ENCODE measurements at regions not wholly inside any gene's neighbourhood (a gene's known extent, or its start where the extent isn't known, plus 50 kb on each side); places are given as distances from the start of the nearest gene placed in this dataset.

GRCh38 chr6:95517568-95517967, 59.8 kb upstream of the MANEA start:
- no peaks in the 10 kb centered on the region for H3K4me1 Mint-ChIP-seq (ENCODE audit: low read depth)
- H3K9me3 Mint-ChIP-seq = no peaks in the 10 kb centered on the region
- H3K27ac Mint-ChIP-seq = no peak overlapping the region
- DNase-seq = no peak
- H3K36me3 Mint-ChIP-seq (ENCODE audit: insufficient read depth in 2 of 2) = no peaks in the 10 kb centered on the region
- H3K27me3 Mint-ChIP-seq (ENCODE audit: low read depth) = peaks cover 5% of the 10 kb centered on the region
- no peak overlapping the region for H3K4me3 Mint-ChIP-seq
- no peak for ATAC-seq (replicated peaks in 1 of 2)

GRCh38 chr6:95518630-95519227, 58.6 kb upstream of the MANEA start:
- no peaks in the 10 kb centered on the region for H3K36me3 Mint-ChIP-seq (ENCODE audit: insufficient read depth in 2 of 2)
- ATAC-seq (replicated peaks in 1 of 2) (no peak), DNase-seq (no peak)
- no peaks in the 10 kb centered on the region for H3K4me1 Mint-ChIP-seq (ENCODE audit: low read depth)
- no peaks in the 10 kb centered on the region for H3K27me3 Mint-ChIP-seq (ENCODE audit: low read depth)
- H3K27ac Mint-ChIP-seq = no peak overlapping the region
- no peak overlapping the region for H3K4me3 Mint-ChIP-seq
- no peaks in the 10 kb centered on the region for H3K9me3 Mint-ChIP-seq

- Mint-ChIP-seq H3K4me1 (ENCODE audit: low read depth) (no peaks in the 10 kb centered on the region), H3K27ac (no peak overlapping the region), H3K36me3 (ENCODE audit: insufficient read depth in 2 of 2) (no peaks in the 10 kb centered on the region), H3K27me3 (ENCODE audit: low read depth) (no peaks in the 10 kb centered on the region), H3K4me3 (no peak overlapping the region), H3K9me3 (no peaks in the 10 kb centered on the region)
- ATAC-seq (replicated peaks in 1 of 2) (no peak), DNase-seq (no peak)
These were observed 57.9 kb upstream of the MANEA start for GRCh38 chr6:95519228-95520037.

GRCh38 chr6:95521181-95521580, 56.2 kb upstream of the MANEA start:
- Mint-ChIP-seq H3K27ac (no peak overlapping the region), H3K27me3 (ENCODE audit: low read depth) (peaks cover 7% of the 10 kb centered on the region), H3K9me3 (no peaks in the 10 kb centered on the region), H3K36me3 (ENCODE audit: insufficient read depth in 2 of 2) (no peaks in the 10 kb centered on the region), H3K4me1 (ENCODE audit: low read depth) (no peaks in the 10 kb centered on the region), H3K4me3 (no peak overlapping the region)
- no peak for ATAC-seq (replicated peaks in 1 of 2)
- DNase-seq = no peak

Measured in activated T-cell treated with anti-CD3 and anti-CD28 coated beads, Interleukin-2, amount 50 U/mL, for 72 hours (primary cell).